Prostate gland (tissue), 2 donors: ENCODE measurements at regions not wholly inside any gene's neighbourhood (a gene's known extent, or its start where the extent isn't known, plus 50 kb on each side); places are given as distances from the start of the nearest gene placed in this dataset.

Source experiments
- POLR2A ChIP-seq: fragments of 450-650 bp; IDR thresholded peaks from one replicate; pipeline ENCODE4 v1.6.1; 2016; ENCODE audit warnings: antibody characterized with exemption, mild to moderate bottlenecking
- POLR2AphosphoS5 ChIP-seq: sonication (generic); formaldehyde crosslinking; IDR thresholded peaks from one replicate; pipeline ENCODE4 v1.6.1; 2017; ENCODE audit warnings: antibody characterized with exemption
- TF ChIP-seq, protein P1 (sequence below), 4 experiments: fragments of 200-600 bp in 2 of 4; fragments of 450-650 bp in 2 of 4; sonication (generic) in 2 of 4; IDR thresholded peaks; 1 replicate in 3 of 4; 2 replicates in 1 of 4; pipeline ENCODE4 v1.5.1; 2016 to 2019; ENCODE audit warnings: antibody characterized with exemption in 4 of 4, mild to moderate bottlenecking in 2 of 4, moderate library complexity in 2 of 4

DNA sequence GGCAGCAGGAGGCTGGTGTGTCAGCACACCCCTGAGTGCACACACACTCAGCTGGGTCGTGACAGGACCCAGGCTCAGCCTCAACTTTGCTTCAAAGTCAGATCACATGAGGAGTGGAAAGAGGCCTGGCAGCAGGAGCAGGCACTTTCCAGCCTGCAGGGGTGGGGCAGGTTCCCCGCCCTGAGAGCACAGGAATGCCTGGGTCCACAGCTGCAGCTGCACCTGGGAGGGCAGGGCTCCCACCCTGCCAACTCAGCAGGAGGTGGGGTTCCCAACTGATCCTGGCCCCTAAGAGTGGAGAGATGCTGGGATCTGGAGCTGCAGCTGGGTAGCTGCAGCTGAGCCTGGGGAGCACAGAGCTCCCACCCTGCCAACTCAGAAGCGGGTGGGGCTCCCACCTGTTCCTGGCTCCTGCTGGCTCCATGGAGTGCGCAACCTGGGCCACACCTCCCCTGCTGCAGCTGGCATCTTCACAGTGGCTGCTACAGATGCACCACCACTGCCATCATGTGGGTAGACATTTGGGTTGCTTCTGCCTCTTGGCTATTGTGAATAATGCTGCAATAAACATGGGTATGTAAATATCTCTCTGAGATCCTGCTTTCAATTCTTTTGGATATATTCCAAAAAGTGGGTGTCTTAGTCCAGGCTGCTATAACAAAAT is 415.4 kb downstream of the TTLL7 start:
- TF ChIP-seq POLR2A (no peak), POLR2AphosphoS5 (no peak)
- TF ChIP-seq, protein P1, sequence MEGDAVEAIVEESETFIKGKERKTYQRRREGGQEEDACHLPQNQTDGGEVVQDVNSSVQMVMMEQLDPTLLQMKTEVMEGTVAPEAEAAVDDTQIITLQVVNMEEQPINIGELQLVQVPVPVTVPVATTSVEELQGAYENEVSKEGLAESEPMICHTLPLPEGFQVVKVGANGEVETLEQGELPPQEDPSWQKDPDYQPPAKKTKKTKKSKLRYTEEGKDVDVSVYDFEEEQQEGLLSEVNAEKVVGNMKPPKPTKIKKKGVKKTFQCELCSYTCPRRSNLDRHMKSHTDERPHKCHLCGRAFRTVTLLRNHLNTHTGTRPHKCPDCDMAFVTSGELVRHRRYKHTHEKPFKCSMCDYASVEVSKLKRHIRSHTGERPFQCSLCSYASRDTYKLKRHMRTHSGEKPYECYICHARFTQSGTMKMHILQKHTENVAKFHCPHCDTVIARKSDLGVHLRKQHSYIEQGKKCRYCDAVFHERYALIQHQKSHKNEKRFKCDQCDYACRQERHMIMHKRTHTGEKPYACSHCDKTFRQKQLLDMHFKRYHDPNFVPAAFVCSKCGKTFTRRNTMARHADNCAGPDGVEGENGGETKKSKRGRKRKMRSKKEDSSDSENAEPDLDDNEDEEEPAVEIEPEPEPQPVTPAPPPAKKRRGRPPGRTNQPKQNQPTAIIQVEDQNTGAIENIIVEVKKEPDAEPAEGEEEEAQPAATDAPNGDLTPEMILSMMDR (IDR thresholded peaks at IDR 0.05) = no peak
